Daoy (cell line): ENCODE measurements at regions not wholly inside any gene's neighbourhood (a gene's known extent, or its start where the extent isn't known, plus 50 kb on each side); places are given as distances from the start of the nearest gene placed in this dataset.

ENCODE experiments used
- DNase-seq: peaks from one replicate; pipeline ENCODE4 v3.0.0-alpha.2; 2015; ENCODE audit warnings: low read depth

- no peak for DNase-seq
Measured at GRCh38 chr11:45597097-45597496, 68.3 kb downstream of the CHST1 start.

GRCh38 chr11:45596571-45596970 is 68.9 kb downstream of the CHST1 start:
- no peak for DNase-seq

GRCh38 chr11:45593992-45594391 is 71.4 kb downstream of the CHST1 start:
- DNase-seq: no peak

GRCh38 chr11:45592636-45593035 is 72.8 kb downstream of the CHST1 start:
- no peak for DNase-seq

GRCh38 chr11:45590743-45591142 is 74.7 kb downstream of the CHST1 start:
- DNase-seq: peak; percentile 54

- DNase-seq: no peak
Measured at GRCh38 chr11:45585205-45585604, 80.2 kb downstream of the CHST1 start.

- DNase-seq: no peak
Measured at GRCh38 chr11:45583981-45584566, 81.3 kb downstream of the CHST1 start.

- DNase-seq: peak; percentile 28
Measured at GRCh38 chr11:45580399-45580798, 85.0 kb downstream of the CHST1 start.

GRCh38 chr11:45578316-45578715 is 87.1 kb downstream of the CHST1 start:
- peak; percentile 14 for DNase-seq

- DNase-seq: no peak
Measured at GRCh38 chr11:45577752-45578151, 87.7 kb downstream of the CHST1 start.

GRCh38 chr11:45576461-45577215 is 88.8 kb downstream of the CHST1 start:
- DNase-seq: peak; percentile 32

GRCh38 chr11:45573728-45574127 is 91.7 kb downstream of the CHST1 start:
- DNase-seq: no peak

- no peak for DNase-seq
Measured at GRCh38 chr11:45572354-45573123, 92.9 kb downstream of the CHST1 start.

GRCh38 chr11:45569776-45570175 is 95.6 kb downstream of the CHST1 start:
- no peak for DNase-seq

- DNase-seq: no peak
Measured at GRCh38 chr11:45568049-45568448, 97.4 kb downstream of the CHST1 start.

- no peak for DNase-seq
Measured at GRCh38 chr11:45565446-45565988, 99.9 kb downstream of the CHST1 start.

GRCh38 chr11:45563810-45564209 is 101.6 kb downstream of the CHST1 start:
- peak; percentile 9 for DNase-seq

- no peak for DNase-seq
Measured at GRCh38 chr11:45563171-45563570, 102.3 kb downstream of the CHST1 start.

- DNase-seq: no peak
Measured at GRCh38 chr11:45560913-45561281, 104.5 kb downstream of the CHST1 start.

GRCh38 chr11:45560155-45560912 is 105.1 kb downstream of the CHST1 start:
- no peak for DNase-seq

- peak; percentile 13 for DNase-seq
Measured at GRCh38 chr11:45556851-45557707, 108.3 kb downstream of the CHST1 start.
